ENCODE measurements at regions not wholly inside any gene's neighbourhood (a gene's known extent, or its start where the extent isn't known, plus 50 kb on each side); places are given as distances from the start of the nearest gene placed in this dataset.

DNA sequence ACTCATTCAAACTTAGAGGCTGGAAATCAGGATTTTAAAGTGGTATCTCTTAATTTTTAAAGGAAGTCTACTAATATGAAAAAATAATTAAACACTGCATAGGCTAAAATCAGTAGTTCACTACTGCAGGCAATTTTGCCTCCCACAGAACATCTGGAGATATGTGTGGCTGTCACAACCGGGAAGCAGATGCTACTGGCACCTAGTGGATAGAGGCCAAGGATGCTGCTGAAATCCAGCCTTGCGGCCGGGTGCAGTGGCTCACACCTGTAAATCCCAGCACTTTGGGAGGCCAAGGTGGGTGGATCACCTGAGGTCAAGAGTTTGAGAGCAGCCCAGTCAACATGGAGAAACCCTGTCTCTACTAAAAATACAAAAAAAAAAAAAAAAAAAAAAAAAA is 473.9 kb downstream of the XYLT1 start:
- TF ChIP-seq, protein P1, sequence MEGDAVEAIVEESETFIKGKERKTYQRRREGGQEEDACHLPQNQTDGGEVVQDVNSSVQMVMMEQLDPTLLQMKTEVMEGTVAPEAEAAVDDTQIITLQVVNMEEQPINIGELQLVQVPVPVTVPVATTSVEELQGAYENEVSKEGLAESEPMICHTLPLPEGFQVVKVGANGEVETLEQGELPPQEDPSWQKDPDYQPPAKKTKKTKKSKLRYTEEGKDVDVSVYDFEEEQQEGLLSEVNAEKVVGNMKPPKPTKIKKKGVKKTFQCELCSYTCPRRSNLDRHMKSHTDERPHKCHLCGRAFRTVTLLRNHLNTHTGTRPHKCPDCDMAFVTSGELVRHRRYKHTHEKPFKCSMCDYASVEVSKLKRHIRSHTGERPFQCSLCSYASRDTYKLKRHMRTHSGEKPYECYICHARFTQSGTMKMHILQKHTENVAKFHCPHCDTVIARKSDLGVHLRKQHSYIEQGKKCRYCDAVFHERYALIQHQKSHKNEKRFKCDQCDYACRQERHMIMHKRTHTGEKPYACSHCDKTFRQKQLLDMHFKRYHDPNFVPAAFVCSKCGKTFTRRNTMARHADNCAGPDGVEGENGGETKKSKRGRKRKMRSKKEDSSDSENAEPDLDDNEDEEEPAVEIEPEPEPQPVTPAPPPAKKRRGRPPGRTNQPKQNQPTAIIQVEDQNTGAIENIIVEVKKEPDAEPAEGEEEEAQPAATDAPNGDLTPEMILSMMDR (IDR thresholded peaks at IDR 0.05 in 4 of 5, conservative IDR thresholded peaks at IDR 0.05 in 1 of 5), result no peak
- TF ChIP-seq POLR2A (IDR thresholded peaks at IDR 0.05), result no peak

All from gastrocnemius medialis (tissue), 4 donors.